T-helper 1 cell treated with Interleukin-12 subunit alpha and Interleukin-12 subunit beta and Interleukin-4 antibody, amounts not matched to agents 30 ng/mL and 1 ng/mL, for 36 hours (primary cell): ENCODE measurements at regions not wholly inside any gene's neighbourhood (a gene's known extent, or its start where the extent isn't known, plus 50 kb on each side); places are given as distances from the start of the nearest gene placed in this dataset.
"Not testable (repeated sequence)": the region's sequence is repeated elsewhere in the genome, so short reads cannot be mapped to it uniquely, and the experiment has no call there.

Experiments used
- intact Hi-C: fragments of 100-400 bp; cut with micrococcal nuclease; formaldehyde crosslinking; loops from one replicate; pipeline ENCODE4 v1.15.1; 2024

GRCh38 chr6:133097208-133097607, 143.9 kb upstream of the EYA4 start:
- intact Hi-C loops, result no loop called here

GRCh38 chr6:133099573-133099972, 141.6 kb upstream of the EYA4 start:
- intact Hi-C loops, result no loop called here

- intact Hi-C loops, result no loop called here
Measured at GRCh38 chr6:133100865-133101264, 140.3 kb upstream of the EYA4 start.

DNA sequence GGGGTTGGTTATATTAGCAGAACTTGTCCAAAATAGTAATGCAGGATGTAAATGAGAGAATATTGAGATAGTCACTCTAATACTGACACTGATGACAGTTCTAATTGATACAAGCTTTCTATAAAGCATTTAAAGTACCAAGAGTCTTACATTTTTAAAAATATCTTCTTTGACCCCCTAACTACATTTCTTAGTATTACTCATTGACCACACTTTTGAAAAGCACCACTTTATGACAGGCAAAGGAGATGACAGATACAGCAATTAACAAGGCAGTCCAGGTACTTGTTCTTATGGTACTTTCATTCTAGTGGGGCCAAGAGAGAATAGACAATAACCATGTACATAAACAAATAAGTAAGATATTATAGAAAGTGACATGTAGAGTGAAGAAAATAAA, 139.4 kb upstream of the EYA4 start:
- intact Hi-C loops, result no loop called here

DNA sequence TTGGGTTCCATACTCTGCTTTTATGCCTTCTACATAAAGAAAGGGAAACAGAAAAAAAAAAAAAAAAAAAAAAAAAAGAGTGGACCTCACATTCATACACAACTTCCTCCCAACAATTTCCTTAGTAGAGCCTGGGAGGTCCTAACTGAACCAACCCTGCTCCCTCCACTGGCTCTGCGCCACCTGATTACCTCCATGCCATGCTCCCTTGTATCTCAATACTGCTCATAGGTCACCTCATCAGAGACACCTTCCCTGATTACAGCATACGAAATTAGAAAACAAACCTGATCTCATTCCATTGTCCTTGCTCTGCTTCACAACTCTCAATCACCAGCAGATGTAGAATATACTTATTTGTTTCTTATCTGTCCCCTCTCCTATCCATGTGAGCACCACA, 134.2 kb upstream of the EYA4 start:
- intact Hi-C loops, result no loop called here

DNA sequence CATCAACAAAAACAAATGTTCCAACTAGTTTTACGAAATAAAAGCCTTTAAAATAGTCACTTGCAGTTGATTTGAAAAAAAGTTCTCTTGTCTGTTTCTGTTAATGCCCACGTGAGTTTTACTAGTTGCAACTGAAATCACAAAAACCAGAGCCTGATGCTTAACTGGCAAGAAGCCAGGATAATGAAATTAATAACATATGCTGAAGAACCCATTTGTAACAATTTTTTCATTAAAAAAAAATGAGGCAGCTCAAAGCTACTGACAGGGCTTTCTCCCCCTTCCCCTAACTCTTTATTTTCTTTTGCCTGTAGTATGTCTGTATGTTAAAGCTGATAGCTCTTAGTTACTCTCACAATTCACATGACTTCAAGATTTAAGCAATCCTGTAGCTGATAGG, 132.7 kb upstream of the EYA4 start:
- intact Hi-C loops, result no loop called here

GRCh38 chr6:133114973-133115372, 126.2 kb upstream of the EYA4 start:
- intact Hi-C loops, result no loop called here

DNA sequence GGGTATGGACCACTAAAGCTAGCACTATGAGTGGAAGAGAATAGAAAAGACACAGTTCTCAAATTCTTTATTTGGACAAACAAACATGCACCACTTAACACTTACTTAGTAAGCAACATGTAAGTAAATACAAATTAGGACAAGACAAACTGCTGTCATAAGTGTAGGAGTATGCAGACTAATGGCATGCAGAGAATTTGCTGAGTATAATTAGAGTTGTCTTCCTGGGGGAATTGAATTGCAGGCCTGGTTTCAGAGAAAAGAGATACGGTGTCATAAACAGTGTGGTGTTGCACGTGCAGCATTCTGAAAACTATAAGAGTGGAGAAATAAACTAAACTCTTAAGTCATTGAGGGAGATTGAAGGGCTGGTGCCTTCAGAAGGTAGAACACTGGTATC, 125.2 kb upstream of the EYA4 start:
- intact Hi-C loops, result no loop called here

DNA sequence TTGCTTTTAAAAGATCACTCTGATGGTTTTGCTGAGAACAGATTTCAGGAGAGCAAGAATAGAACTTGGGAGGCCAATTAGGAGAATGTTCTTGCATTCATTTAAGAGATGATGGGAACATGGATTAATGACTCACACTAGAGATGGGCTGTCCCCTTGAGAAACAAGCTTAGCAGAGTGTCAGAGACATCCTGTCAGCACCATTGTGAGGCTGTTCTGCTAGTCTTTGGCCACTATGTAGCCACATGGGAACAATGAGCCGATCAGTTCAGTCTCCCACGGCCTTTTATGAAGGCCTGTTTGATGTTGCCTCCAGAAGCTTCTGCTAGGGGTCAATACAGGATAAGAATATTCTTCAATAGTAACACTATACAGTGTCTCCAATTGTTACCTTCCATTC, 113.0 kb upstream of the EYA4 start:
- intact Hi-C loops, result no loop called here

GRCh38 chr6:133129556-133129955, 111.6 kb upstream of the EYA4 start:
- intact Hi-C loops, result no loop called here

DNA sequence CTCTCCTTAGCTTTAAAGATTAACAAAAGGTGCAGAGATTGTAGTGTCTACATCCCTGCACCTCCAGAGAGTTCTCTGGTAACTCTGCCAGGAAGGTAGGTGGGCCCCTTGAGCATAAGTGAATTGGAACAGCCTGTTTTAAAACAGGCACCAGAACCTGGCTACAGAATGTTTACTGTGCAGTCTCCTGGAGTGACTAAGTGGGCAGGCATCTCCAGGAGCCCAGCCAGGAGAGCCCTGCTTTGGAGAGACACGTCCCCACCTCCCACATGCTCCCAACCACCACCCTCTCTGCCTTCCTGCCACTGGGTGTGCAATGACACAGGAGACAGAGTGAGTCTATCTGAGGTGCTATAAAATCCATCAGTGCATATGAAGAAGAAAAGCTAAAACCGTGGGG, 110.3 kb upstream of the EYA4 start:
- intact Hi-C loops, result no loop called here

DNA sequence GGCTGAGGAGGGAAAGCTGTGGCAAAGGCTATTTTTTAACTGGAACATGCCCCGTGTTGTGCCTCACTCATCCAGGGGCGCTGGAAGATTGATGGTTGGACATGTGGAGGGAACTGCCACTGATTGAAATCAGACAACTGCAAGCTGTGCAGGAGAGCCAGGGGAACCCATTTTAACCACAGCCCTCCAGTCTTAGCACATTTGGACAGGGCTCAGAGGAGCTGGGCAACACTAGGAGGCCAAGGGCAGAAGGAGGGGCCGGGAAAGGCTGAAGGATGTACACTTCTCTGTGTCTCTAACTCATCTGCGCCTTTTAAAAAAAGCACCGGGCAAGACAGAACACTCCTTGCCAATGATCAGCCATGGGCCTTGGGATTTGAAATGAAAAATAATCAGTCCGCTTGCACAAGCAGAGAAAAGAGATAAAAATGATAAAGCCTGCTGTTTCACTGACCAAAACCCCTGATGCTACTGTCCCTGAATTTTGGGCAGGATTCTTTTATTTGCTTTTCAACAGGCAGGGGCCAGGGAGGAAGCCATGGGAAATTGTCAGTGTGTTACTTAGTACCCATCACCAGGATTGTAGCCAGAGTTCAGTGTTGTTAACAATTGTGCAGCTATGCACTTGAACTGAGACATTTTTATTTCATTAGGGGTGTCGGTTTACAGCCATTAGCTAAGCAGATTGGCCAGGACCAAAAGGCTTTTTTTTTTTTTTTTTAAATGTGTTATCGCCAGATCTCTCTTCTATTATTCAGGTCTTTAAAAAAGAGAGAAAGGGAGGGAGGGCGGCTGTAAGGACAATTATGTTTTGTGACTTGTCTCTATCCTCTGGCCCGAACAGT, 109.3 kb upstream of the EYA4 start:
- intact Hi-C loops, result no loop called here

DNA sequence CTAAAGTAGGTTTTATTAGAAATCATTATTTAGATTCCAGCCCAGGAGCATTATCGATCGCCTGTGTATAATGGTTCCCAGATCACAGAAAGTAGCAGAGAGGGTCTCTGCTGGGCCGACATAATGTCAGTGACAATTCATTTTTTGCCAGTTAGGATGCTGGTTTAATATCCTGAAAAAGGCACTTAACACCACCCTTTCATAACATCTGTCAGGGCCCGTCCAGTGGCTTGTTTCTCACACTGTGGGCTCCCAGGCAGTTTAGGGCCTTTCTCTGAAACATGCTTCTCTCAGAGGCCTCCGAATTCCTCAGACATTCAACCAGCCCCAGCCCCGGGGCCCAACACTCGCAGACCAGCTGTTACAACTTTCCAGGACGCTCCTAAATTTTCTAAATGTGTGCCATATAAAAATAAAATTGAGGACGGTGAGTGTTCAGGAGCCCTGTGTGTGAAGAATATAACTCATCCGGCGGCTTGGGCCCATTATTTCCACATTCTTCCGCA, 108.6 kb upstream of the EYA4 start:
- intact Hi-C loops, result no loop called here

GRCh38 chr6:133136177-133136880, 104.8 kb upstream of the EYA4 start:
- intact Hi-C loops, result no loop called here

DNA sequence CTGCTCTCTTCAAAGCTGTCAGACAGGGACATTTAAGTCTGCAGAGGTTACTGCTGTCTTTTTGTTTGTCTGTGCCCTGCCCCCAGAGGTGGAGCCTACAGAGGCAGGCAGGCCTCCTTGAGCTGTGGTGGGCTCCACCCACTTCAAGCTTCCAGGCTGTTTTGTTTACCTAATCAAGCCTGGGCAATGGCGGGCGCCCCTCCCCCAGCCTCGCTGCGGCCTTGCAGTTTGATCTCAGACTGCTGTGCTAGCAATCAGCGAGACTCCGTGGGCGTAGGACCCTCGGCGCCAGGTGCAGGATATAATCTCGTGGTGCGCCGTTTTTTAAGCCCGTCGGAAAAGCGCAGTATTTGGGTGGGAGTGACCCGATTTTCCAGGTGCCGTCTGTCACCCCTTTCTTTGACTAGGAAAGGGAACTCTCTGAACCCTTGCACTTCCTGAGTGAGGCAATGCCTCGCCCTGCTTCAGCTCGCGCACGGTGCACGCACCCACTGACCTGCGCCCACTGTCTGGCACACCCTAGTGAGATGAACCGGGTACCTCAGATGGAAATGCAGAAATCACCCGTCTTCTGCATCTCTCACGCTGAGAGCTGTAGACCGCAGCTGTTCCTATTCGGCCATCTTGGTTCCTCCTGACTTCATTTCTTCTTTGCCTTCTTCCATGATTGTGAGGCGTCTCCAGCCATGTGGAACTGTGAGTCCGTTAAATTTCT, 93.5 kb upstream of the EYA4 start:
- intact Hi-C loops, result not testable (repeated sequence)

DNA sequence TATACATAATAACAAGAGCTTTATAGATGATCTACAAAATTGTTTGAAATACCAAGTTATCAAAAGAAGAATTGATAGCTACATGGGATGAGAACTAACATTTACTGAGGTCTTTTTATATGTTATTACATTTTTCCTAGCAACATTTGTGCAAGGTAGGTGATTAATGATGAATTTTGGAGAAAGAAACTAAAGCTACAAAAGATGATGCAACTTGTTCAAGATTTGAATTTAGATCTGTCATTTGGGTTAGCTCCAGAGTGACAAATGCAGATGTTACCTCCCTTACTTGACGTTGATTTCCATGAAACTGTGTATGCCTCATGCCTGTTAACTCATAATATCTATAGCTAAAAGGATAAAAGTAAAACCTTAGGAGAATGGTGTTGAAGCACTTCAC, 84.5 kb upstream of the EYA4 start:
- intact Hi-C loops, result no loop called here

DNA sequence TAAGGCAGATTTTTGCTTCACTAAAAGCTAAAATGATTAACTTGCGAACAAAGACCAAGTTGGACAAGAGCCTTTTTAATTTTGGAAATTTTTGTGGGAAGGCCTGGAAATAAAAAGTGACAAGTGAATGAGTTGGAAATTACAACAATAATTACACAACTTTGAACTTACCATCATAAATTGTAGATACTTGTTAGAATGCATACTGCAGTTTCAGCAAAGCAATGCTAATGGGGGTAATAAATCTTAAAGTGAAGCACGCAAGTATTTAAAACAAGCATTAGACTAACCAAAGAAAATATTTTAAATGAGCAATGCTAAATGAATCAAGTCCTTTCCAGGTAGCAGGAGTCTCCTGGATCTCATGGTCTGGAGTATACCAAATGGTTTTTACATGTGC, 83.2 kb upstream of the EYA4 start:
- intact Hi-C loops, result no loop called here

GRCh38 chr6:133159255-133159795, 81.8 kb upstream of the EYA4 start:
- intact Hi-C loops, result no loop called here

DNA sequence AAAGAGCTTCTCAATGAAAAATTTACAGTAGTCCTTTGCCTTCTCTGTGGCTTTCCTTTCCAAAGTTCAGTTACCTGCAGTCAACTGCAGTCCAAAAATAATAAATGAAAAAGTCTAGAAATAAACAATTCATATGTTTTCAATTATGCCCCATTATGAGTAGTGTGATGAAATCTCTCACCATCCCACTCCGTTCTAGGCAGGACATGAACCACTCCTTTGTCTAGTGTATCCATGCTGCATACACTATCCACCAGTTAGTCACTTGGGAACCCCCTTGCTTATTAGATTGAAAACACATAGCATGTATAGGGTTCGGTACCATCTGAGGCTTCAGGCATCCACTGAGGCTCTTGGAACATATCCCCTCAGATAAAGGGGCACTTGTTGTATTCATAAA, 80.6 kb upstream of the EYA4 start:
- intact Hi-C loops, result no loop called here

- intact Hi-C loops, result no loop called here
Measured at GRCh38 chr6:133165235-133165634, 75.9 kb upstream of the EYA4 start.

DNA sequence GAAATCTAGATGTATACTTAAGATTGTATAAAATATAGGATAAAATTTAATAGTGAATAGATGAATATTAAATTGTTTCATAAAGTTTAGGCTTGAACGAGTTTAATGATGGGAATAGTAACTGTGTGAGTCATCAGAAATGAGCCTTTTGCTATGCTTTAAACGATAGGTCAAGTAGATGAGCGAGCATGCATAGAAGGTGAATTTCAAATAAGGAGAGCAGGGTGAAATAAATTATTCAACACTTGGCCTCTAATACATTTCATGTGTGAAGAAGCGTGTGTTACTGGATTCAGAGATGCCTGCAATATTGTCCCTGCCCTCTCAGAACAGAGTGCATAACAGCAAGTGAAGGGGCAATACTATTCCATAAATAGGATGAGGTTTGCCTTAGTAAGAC, 74.4 kb upstream of the EYA4 start:
- intact Hi-C loops, result no loop called here

- intact Hi-C loops, result no loop called here
Measured at GRCh38 chr6:133169901-133170300, 71.3 kb upstream of the EYA4 start.
